Cardiac septum (tissue), 1 donor: ENCODE measurements at regions not wholly inside any gene's neighbourhood (a gene's known extent, or its start where the extent isn't known, plus 50 kb on each side); places are given as distances from the start of the nearest gene placed in this dataset.
"Not testable (repeated sequence)": the region's sequence is repeated elsewhere in the genome, so short reads cannot be mapped to it uniquely, and the experiment has no call there.

Experiments used
- DNase-seq: peaks from one replicate; pipeline ENCODE4 v3.0.0-alpha.2; 2020; ENCODE audit warnings: low spot score
- intact Hi-C: fragments of 100-400 bp; cut with DNase I; formaldehyde crosslinking; loops from one replicate; pipeline ENCODE4 v1.14.0; 2022
- donor health status: DM: no; HTN: no; CAD: no.

DNA sequence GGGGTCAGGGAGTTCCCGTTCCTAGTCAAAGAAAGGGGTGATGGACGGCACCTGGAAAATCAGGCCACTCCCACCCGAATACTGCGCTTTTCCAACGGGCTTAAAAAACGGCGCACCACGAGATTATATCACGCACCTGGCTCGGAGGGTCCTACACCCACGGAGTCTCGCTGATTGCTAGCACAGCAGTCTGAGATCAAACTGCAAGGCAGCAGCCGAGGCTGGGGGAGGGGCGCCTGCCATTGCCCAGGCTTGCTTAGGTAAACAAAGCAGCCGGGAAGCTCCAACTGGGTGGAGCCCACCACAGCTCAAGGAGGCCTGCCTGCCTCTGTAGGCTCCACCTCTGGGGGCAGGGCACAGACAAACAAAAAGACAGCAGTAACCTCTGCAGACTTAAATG is 100.1 kb upstream of the IQCM start:
- intact Hi-C loops, DNase-seq: not testable (repeated sequence)

DNA sequence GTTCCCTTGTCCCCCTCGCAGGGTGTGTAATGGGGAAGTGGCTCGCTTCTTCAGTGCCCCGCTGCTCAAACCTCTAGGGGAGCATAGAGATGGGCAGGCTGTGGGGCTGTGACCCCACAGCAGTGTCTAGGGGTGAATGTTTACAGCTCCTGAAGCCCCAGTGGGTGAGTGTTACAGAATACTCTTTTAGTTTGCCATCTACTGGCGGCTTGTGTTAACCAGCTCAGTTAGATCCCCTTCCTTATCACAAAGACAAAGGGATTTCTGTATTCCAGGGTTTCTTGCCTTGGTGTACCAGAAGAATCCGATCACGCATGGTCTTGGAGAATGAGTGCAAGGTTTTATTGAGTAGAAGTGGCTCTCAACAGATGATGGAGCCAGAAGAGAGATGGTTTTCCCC is 108.1 kb upstream of the IQCM start:
- intact Hi-C loops: no loop called here
- DNase-seq: no peak

DNA sequence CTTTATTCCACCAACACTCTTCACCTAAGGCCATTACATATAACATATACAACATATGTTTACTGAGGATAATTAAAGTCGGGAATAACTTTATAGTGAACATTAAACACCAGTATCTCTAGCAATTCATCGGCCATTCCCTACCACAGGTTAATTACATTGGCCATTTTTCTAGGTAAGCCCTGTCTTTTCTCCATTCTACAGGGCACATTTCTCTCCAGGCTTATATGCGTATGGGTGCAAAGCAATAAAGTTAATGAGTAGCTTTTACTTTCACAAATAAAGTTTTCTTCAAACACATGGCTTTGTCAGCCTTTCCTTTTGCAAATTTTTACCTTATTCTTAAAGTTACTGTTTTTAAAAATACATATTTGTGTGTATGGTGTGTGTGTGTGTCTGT is 111.9 kb upstream of the IQCM start:
- intact Hi-C loops: no loop called here
- DNase-seq: no peak

DNA sequence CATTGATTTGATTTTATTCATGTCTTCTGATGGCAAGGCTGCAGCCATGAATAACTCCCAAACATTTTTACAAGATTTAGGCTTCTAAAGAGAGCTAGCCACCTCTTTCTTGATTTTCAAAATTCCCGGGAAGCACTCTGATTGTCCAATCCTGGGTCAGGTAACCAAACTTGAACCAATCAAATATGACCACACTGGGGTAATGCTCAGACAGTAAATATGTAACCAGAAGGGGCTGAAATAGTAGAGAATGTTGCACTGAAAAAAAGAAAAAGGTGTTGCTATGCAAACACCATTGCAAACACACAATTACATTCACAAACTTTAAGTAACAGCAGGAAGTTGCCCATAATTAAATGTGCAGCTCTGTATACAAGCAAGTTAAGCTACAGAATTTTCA is 112.9 kb upstream of the IQCM start:
- DNase-seq: no peak
- intact Hi-C loops: no loop called here

DNA sequence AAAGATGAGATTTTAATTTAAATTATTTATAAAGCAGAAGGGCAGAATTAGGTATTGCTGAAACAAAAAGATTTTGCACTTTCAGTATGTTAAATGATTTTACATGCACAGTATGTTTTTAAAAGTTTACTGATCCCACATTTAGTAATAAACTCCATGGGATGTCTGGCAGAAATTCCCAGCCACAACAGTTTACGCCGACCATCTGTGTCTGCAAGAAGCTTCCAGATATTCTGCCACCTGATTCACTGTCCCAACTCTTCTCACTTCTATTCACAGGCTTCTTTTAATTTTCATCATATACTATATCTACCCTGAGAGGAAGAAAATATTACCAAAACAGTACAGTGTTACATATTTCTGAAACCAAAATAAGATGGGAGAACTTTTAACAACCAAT is 115.8 kb upstream of the IQCM start:
- no peak for DNase-seq
- intact Hi-C loops: no loop called here

DNA sequence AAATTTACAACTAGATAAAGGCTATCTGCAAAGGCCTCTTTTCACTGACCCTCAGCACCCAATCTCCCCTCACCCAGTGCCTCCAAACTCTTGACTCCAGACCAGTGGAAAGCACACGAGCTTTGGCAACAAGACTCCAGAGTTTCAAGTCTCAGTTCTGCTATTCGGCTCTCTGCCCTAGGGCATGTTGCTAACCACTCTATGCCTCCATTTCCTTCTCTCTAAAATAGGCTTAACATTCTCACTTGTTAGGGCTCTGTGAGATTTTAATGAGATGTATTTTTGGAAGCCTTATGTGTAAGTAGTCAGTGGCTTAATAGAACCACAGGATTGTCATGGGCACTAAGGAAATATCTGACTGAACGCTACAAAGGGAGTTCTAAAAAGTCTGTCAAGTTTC is 116.5 kb upstream of the IQCM start:
- DNase-seq: no peak
- intact Hi-C loops: no loop called here

DNA sequence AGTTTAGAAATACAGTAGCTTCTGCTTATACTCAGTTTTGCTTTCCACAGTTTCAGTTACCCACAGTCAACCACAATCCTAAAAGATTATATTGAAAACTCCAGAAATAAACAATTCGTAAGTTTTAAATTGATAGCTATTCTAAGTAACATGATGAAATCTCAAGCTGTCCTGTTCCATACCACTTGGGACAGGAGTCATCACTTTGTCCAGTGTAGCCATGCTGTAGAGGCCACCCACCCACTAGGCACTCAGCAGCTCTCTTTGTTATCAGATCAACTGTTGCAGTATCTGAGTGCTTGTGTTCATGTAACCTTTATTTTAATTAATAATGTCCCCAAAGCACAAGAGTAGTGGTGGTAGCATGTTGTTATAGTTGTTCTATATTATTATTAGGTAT is 117.5 kb upstream of the IQCM start:
- intact Hi-C loops: no loop called here
- no peak for DNase-seq

DNA sequence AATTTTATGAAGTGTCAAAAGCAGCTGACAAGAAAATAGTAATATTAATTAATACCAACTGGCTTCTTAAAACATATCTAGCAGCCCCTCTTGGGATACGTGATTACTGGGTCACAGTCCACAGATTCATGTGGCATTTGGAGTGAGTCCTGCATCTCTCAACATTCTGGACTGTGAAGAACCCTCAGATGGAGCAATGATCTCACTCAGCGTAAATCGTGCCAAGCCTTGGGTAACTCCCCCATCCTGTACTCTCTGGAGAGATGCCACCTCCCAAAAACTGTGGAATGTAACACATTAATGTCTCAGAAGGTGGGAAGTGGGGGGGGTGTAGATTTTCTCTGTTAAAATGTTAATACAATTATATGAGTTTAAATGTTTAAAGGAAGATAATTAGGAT is 118.2 kb upstream of the IQCM start:
- intact Hi-C loops: no loop called here
- no peak for DNase-seq

DNA sequence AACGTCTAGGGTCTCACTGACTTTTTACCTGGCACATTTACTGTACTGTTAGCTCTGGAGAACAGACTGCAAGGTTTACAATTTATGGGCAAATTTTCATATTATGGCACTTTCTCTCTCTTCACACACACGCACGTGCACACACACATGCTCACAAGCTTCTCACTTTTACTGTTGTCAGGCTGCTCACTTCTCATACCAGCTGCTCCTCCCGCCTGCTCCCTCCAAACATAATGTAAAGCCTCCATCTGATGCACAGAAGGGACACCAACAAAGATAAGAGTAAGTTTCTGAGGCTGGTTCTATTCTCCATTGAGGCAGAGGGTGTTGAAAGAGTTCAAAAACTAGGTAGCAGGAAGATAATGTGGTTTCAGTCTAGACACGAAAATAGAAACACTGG is 128.9 kb upstream of the DCLK2 start:
- no peak for DNase-seq
- intact Hi-C loops: no loop called here

DNA sequence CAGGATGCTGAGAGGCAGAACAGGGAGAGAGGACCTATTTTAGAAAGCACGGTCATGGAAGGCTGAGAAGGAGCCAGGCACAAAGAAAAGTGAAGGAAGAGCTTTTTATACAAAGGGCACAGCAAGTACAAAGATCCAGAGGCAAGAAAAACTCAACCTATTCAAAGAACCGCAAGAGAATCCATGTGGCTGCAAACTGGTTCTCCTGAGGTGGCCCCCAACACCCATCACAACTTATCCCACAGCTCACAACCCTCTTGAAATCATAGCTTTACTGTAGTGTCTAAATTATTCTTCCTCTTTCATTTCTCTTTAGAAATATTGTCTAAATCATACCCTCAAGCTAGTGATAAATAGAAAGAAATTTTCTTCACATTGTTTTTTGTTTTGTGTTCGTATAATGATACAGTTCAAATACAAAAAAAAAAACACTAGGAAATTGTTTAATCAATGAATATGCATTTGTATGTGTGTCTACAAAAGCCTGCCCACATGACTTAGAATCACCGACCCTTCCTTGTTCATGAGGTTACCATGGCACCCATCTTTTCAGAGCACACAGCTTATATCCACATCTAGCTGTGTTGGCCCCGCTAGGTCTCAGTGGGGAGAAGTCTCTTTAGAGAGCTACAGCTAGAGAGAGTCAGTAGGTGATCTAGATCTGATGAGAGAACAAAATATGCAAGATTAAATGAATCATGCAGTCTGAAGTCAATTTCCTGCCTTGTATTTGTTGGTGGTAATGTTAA is 126.9 kb upstream of the DCLK2 start:
- no peak for DNase-seq
- intact Hi-C loops: no loop called here

DNA sequence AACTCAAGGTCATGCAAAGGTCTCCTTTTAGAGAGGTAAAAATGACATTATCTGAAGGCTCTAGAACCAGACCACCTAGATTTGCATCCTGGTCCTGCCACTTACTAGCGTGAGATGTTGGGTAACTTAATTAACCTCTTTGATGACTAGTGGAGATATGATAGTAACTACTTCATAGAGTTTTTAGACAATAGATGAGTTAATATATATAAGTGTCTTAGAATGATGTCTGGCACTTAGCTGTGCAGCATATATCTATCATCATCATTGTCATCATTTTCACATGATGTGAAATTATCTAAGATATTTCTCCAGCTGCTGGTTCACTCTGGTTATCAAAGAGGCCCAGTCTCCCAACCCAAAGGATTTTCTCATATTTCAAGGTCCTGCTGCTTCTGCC is 126.1 kb upstream of the DCLK2 start:
- no peak for DNase-seq
- intact Hi-C loops: no loop called here

DNA sequence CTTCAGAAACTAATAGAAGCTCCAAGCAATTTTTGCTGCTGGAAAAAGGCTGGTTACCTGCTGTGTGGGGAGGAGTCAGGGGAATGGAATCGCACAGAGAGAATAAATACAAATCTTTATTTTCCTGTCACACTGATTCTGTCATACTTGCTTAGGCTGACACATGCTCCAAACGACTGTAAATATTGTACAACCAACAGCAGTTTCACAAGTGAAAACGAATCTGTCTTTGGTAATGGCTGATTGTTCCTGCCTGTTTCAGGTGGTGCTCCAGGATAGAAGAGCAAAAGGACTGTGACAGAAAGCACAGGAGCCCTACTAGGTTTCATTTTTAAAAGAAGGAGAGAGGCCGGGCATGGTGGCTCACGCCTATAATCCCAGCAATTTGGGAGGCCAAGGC is 125.5 kb upstream of the DCLK2 start:
- DNase-seq: no peak
- intact Hi-C loops: no loop called here

DNA sequence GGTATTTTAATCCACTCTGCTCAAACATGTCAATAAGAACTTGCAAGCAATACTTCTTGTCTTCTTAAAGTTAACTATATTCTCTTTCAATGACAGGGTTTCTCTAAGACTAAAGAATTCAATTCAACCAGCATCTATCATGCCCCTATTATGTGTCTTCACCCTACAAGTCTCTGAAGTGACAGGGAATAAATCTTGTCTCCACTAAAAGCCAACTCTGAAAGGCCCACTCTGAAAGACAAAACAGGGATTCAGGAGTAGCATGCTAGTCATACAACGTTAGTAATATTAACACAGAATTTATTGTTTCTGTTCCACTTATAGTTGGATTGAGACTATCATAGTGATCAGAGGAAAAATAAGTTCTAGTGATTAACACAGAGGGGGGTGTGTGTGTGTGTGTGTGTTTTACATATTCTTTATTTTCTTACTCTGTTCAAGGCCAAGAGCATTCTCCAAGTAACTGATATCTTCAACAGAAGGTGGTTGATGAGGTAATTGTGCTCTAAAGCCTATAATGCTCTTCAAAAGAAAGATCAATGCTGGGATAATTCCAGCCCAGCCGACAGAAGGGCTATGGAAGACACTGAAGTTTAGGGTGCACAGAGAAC is 122.4 kb upstream of the DCLK2 start:
- intact Hi-C loops: no loop called here
- DNase-seq: no peak

DNA sequence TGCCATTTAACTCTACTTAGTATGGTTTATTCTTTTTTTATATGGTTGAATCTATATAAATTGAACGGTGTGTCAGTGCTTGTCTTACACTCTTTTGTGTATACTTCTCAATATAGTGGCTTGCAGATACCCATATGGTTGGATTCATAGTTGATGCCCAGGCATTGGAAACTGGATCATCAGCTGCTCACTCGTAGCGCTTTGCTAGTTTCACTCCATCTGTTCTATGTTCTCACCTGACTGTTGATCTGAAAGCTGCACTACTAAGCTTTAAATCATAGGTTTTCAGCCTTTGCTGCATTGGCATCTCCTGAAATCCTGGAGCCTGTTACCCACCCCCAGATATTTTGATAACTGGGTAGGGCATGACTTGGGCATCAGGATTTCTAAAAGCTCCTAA is 121.6 kb upstream of the DCLK2 start:
- no peak for DNase-seq
- intact Hi-C loops: no loop called here

DNA sequence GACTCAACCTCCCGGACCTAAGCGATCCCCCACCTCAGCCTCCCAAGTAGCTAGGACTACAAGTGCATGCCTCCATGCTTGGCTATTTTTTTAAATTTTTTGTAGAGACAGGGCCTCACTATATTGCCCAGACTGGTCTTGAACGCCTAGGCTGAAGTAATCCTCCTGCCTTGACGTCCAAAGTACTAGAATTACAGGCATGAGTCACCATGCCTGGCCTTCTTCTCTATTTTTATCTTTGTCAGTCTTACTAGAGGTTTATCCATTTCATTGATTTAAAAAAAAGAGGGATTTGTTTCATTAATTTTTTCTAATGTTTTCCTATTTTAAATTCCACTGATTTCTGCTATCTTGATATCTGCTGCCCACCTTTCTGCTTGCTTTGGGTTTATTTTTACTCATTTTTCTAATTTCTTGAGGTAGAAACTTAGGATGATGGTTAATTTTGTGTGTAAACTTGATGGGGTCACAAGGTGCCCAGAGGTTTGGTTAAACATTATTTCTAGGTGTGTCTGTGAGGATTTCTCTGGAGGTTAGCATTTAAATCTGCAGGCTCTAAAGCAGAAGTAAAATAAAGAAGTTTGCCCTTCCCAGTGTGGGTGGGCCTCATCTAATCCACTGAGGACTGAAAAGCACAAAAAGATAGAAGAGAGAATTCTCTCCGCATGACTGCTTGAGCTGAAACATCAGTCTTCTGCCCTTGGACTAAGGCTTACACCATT is 116.2 kb upstream of the DCLK2 start:
- DNase-seq: no peak
- intact Hi-C loops: no loop called here

DNA sequence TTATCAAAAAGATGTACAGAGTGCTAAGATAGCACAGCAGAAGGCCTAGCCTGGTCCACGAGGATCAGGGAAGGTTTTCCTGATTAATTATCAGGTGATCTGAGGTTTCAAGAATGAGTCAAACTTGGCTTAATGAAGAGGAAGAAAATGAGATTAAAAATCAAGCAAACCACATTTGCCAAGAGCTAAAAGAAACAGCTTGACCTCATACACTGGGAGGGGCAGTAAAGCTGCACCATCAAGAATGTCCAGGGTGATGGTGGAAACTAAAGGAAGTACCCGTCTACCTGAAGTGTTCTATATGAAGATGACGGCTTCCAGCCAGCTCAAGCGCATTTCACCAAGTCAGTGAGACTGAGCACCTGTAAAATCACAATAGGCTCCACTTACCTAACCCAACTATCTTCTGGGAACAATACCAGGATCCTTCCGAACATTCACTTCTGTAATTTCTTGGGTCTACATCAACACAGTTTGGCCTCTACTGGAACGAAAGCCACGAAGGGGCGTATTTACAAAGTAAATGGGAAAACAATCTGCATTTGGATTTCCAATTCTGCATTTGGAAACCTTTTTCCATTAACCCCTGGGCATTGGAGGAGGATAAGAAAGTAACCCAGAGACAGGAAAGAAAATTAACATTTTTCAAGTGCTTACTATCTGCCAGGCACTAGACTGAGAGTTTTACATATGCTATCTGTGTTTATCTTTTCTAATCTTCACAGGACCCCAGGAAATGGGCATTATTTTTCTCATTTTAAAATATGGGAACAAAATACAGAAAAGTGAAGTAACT is 114.0 kb upstream of the DCLK2 start:
- intact Hi-C loops: no loop called here

DNA sequence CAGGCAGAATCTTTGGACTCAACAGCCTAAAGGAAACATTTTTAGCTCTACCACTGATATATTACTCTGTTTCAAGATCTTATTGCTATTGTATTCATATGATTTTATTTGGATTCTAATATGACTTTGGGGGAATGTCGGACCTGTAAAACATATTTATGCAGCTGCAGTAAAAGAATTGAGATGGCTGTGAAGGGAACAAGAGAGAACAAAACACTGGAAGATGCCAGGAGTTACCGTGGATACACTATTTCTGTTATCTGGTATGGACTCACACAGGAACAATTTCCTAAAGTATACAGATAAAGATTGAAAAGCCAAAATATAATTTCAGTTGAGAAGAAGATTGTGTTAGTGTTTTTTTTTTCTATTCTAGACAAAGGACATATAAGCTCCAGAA is 113.0 kb upstream of the DCLK2 start:
- no peak for DNase-seq
- intact Hi-C loops: no loop called here

More for the DNA sequence above, 114.0 kb upstream of the DCLK2 start:
- no peak for DNase-seq

DNA sequence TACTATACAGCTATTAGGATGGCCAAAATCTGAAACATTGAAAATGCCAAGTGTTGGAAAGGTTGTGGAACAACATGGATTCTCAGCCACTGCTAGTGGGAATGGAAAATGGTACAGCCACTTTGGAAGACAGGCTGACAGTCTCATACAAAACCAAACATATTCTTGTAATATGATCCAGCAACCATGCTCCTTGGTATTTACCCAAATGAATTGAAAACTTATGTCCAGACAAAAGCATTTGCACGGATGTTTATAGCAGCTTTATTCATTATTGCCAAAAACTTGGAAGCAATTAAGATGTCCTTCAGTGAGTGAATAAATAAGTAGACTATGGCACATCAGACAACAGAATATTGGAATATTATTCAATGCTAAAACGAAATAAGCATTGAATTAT is 105.8 kb upstream of the DCLK2 start:
- no peak for DNase-seq
- intact Hi-C loops: no loop called here

DNA sequence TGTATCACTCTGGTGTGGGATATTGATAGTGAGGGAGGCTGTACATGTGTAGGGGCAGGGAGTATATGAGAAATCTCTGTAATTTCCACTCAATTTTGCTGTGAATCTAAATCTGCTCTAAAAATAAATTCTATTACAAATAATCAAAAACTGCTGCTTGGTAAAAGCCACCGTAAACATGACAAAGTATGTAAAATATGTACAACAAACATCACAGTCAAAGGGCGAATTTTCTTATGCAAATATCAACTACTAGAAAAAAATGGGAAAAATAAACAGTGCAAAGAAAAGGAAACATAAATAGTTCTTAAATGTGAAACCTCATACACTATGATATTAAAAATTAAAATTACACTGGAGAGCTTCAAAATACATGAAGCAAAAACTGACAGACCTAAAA is 105.1 kb upstream of the DCLK2 start:
- no peak for DNase-seq
- intact Hi-C loops: no loop called here

DNA sequence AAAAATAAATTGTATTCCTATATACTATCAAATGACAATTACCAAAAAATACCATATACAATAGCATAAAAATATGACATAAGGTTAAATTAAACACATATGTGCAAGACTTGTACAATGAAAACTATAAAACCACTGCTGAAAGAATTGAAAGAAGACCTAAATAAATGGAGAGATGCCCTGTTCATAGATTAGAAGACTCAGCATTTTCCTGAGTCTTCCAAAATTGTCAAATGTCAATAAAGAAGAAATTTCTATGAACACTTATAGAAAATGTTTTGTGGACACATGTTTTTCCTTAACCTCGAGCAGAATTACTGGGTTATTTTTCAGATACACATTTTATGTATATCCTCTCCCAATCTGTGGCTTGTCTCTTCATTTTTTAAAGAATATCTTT is 103.1 kb upstream of the DCLK2 start:
- intact Hi-C loops: no loop called here
- no peak for DNase-seq
